Neural cell (in vitro differentiated cells): ENCODE measurements at regions not wholly inside any gene's neighbourhood (a gene's known extent, or its start where the extent isn't known, plus 50 kb on each side); places are given as distances from the start of the nearest gene placed in this dataset.

Source experiments
- H2AFZ ChIP-seq: fragments of 200-600, 300-800 bp; sonication (generic), shearing (Covaris generic); 2 replicates; pipeline ENCODE4 v1.6.0; 2014; ENCODE audit warnings: low read depth, mild to moderate bottlenecking, antibody characterized with exemption, low read length, moderate library complexity
- H3F3A ChIP-seq: fragments of 200-600 bp; shearing (Covaris generic); 2 replicates; pipeline ENCODE4 v1.6.1; 2016; ENCODE audit warnings: mild to moderate bottlenecking, moderate library complexity, mixed read lengths, antibody characterized with exemption, low read length; ENCODE audit not compliant: insufficient read depth, poor library complexity, severe bottlenecking
- H3K27ac ChIP-seq: fragments of 200-600, 300-800 bp; sonication (generic), shearing (Covaris generic); 2 replicates; pipeline ENCODE4 v1.5.1; 2014; ENCODE audit warnings: mild to moderate bottlenecking, low read length, moderate library complexity
- H3K27me3 ChIP-seq: fragments of 300-800, 200-600 bp; sonication (generic), shearing (Covaris generic); 2 replicates; pipeline ENCODE4 v1.6.0; 2014; ENCODE audit warnings: mild to moderate bottlenecking, low read depth, low read length, moderate library complexity; ENCODE audit not compliant: insufficient read depth
- H3K36me3 ChIP-seq: fragments of 300-800, 200-600 bp; sonication (generic), shearing (Covaris generic); 2 replicates; pipeline ENCODE4 v1.5.1; 2014; ENCODE audit warnings: mild to moderate bottlenecking, antibody characterized with exemption, low read length, moderate library complexity; ENCODE audit not compliant: insufficient read depth
- H3K4me2 ChIP-seq: fragments of 300-800, 200-600 bp; sonication (generic), shearing (Covaris generic); 2 replicates; pipeline ENCODE4 v1.6.0; 2014; ENCODE audit warnings: mild to moderate bottlenecking, low read length
- H3K4me3 ChIP-seq: fragments of 300-800, 200-600 bp; sonication (generic), shearing (Covaris generic); 2 replicates; pipeline ENCODE4 v1.5.1; 2014; ENCODE audit warnings: mild to moderate bottlenecking, low read length, moderate library complexity
- H3K79me2 ChIP-seq: fragments of 200-600 bp; shearing (Covaris generic); replicated peaks from 2 replicates; pipeline ENCODE4 v1.6.0; 2014; ENCODE audit warnings: mild to moderate bottlenecking, low read length, moderate library complexity; ENCODE audit not compliant: insufficient read depth
- H3K9ac ChIP-seq: fragments of 300-800, 200-600 bp; sonication (generic), shearing (Covaris generic); 2 replicates; pipeline ENCODE4 v1.6.1; 2016; ENCODE audit warnings: mild to moderate bottlenecking, low read length, mixed read lengths
- H3K9me2 ChIP-seq: fragments of 200-600 bp; shearing (Covaris generic); 2 replicates; pipeline ENCODE4 v1.6.1; 2016; ENCODE audit warnings: mild to moderate bottlenecking, low read length, mixed read lengths; ENCODE audit not compliant: insufficient read depth
- H3K9me3 ChIP-seq: fragments of 200-600, 300-800 bp; sonication (generic), shearing (Covaris generic); 2 replicates; pipeline ENCODE4 v1.6.1; 2016; ENCODE audit warnings: mild to moderate bottlenecking, mixed run types, low read length, moderate library complexity, mixed read lengths
- H4K20me1 ChIP-seq: fragments of 200-600 bp; shearing (Covaris generic); 2 replicates; pipeline ENCODE4 v1.6.1; 2016; ENCODE audit warnings: mild to moderate bottlenecking, mixed run types; ENCODE audit not compliant: insufficient read depth
- CTCF ChIP-seq: fragments of 450-650 bp; IDR thresholded peaks from 2 replicates; pipeline ENCODE4 v1.5.1; 2014; ENCODE audit warnings: antibody characterized with exemption, mild to moderate bottlenecking, moderate library complexity; ENCODE audit not compliant: poor library complexity, severe bottlenecking
- EP300 ChIP-seq: fragments of 450-650 bp; conservative IDR thresholded peaks from 2 replicates; pipeline ENCODE4 v1.6.1; 2014; ENCODE audit warnings: antibody characterized with exemption, mild to moderate bottlenecking, moderate library complexity; ENCODE audit not compliant: poor library complexity, severe bottlenecking
- EZH2 ChIP-seq: fragments of 200-600, 300-800 bp; shearing (Covaris generic), sonication (generic); IDR thresholded peaks from 2 replicates; pipeline ENCODE4 v1.6.1; 2014; ENCODE audit warnings: antibody characterized with exemption, low read length, borderline replicate concordance, mild to moderate bottlenecking; ENCODE audit not compliant: insufficient read depth, poor library complexity, severe bottlenecking
- MXI1 ChIP-seq: fragments of 450-650 bp; conservative IDR thresholded peaks from 2 replicates; pipeline ENCODE4 v1.6.1; 2014; ENCODE audit warnings: antibody characterized with exemption, mild to moderate bottlenecking; ENCODE audit not compliant: poor library complexity, severe bottlenecking
- POLR2AphosphoS5 ChIP-seq: IDR thresholded peaks from 2 replicates; pipeline ENCODE4 v1.6.1; 2012
- RAD21 ChIP-seq: fragments of 450-650 bp; conservative IDR thresholded peaks from 2 replicates; pipeline ENCODE4 v1.6.1; 2014; ENCODE audit warnings: antibody characterized with exemption, mild to moderate bottlenecking, moderate library complexity
- REST ChIP-seq: IDR thresholded peaks from 2 replicates; pipeline ENCODE4 v1.6.1; 2012; ENCODE audit warnings: borderline replicate concordance
- SMC3 ChIP-seq: fragments of 450-650 bp; conservative IDR thresholded peaks from 2 replicates; pipeline ENCODE4 v1.6.1; 2014; ENCODE audit warnings: antibody characterized with exemption, mild to moderate bottlenecking, moderate library complexity; ENCODE audit not compliant: poor library complexity
- TAF1 ChIP-seq: IDR thresholded peaks from 2 replicates; pipeline ENCODE4 v1.6.1; 2012; ENCODE audit warnings: low read depth

GRCh38 chr4:75385106-75385505 lies 129.1 kb downstream of the RCHY1 start:
- H3F3A ChIP-seq = no peaks in the 10 kb centered on the region
- H4K20me1 ChIP-seq = no peaks in the 10 kb centered on the region
- no peaks in the 10 kb centered on the region for H3K36me3 ChIP-seq
- no peaks in the 10 kb centered on the region for H3K79me2 ChIP-seq
- no peak overlapping the region for H2AFZ ChIP-seq
- H3K4me3 ChIP-seq = no peak overlapping the region
- H3K27me3 ChIP-seq = no peaks in the 10 kb centered on the region
- TF ChIP-seq SMC3 = no peak
- TF ChIP-seq POLR2AphosphoS5 = no peak
- no peak for TF ChIP-seq REST
- TF ChIP-seq RAD21 = no peak
- TF ChIP-seq MXI1 = no peak
- no peak for TF ChIP-seq EZH2
- TF ChIP-seq CTCF = no peak
- no peak for TF ChIP-seq EP300
- no peak for TF ChIP-seq TAF1
- H3K27ac ChIP-seq = no peak overlapping the region
- H3K9me2 ChIP-seq = no peaks in the 10 kb centered on the region
- H3K9me3 ChIP-seq = no peaks in the 10 kb centered on the region
- H3K9ac ChIP-seq = no peak overlapping the region
- no peak overlapping the region for H3K4me2 ChIP-seq

- no peaks in the 10 kb centered on the region for H3F3A ChIP-seq
- H3K9ac ChIP-seq = no peak overlapping the region
- H3K27me3 ChIP-seq = no peaks in the 10 kb centered on the region
- H3K27ac ChIP-seq = no peak overlapping the region
- no peak overlapping the region for H2AFZ ChIP-seq
- H3K4me3 ChIP-seq = no peak overlapping the region
- no peaks in the 10 kb centered on the region for H4K20me1 ChIP-seq
- H3K9me2 ChIP-seq = no peaks in the 10 kb centered on the region
- H3K79me2 ChIP-seq = no peaks in the 10 kb centered on the region
- no peaks in the 10 kb centered on the region for H3K36me3 ChIP-seq
- TF ChIP-seq EZH2 = no peak
- TF ChIP-seq POLR2AphosphoS5 = no peak
- no peak for TF ChIP-seq REST
- TF ChIP-seq TAF1 = no peak
- TF ChIP-seq EP300 = no peak
- no peak for TF ChIP-seq RAD21
- no peak for TF ChIP-seq MXI1
- no peak for TF ChIP-seq SMC3
- TF ChIP-seq CTCF = no peak
- H3K9me3 ChIP-seq = no peaks in the 10 kb centered on the region
- no peak overlapping the region for H3K4me2 ChIP-seq
Observed at GRCh38 chr4:75376543-75376942, 137.7 kb downstream of the RCHY1 start.
